Spleen (tissue), 7 donors: ENCODE measurements at regions not wholly inside any gene's neighbourhood (a gene's known extent, or its start where the extent isn't known, plus 50 kb on each side); places are given as distances from the start of the nearest gene placed in this dataset.

ENCODE experiments used
- CTCF ChIP-seq, 11 experiments: fragments of 200-600 bp in 7 of 11; fragments of 450-650 bp in 4 of 11; sonication (generic) in 4 of 11; IDR thresholded peaks in 8 of 11; conservative IDR thresholded peaks in 3 of 11; 1 replicate in 7 of 11; 2 replicates in 4 of 11; pipeline versions ENCODE4 v1.4.0 to v1.8.0; 2016 to 2021; ENCODE audit warnings: antibody characterized with exemption in 11 of 11, inconsistent platforms in 4 of 11, mild to moderate bottlenecking in 1 of 11
- POLR2A ChIP-seq, 3 donors: fragments of 450-650 bp; IDR thresholded peaks; one replicate each; pipeline ENCODE4 v1.5.1; 2017; ENCODE audit warnings: antibody characterized with exemption in 3 of 3, mild to moderate bottlenecking in 1 of 3
- POLR2AphosphoS5 ChIP-seq, 3 donors: sonication (generic); formaldehyde crosslinking; IDR thresholded peaks; one replicate each; pipeline ENCODE4 v1.5.1; 2017; ENCODE audit warnings: antibody characterized with exemption in 3 of 3
- donor health status: DM: no; HTN: no; CAD: no; lungs with moderate emphysema.
- donor health status: DM: no; HTN: no; CAD: no.
- donor health status: DM: no; HTN: no; CAD: no.

GRCh38 chr2:51697095-51697494 is 665.2 kb upstream of the NRXN1 start:
- TF ChIP-seq POLR2A (IDR thresholded peaks at IDR 0.05) (no peak), POLR2AphosphoS5 (IDR thresholded peaks at IDR 0.05) (no peak), CTCF (IDR thresholded peaks at IDR 0.05 in 8 of 11, conservative IDR thresholded peaks at IDR 0.05 in 3 of 11) (no peak)
